A549 (cell line): ENCODE measurements at regions not wholly inside any gene's neighbourhood (a gene's known extent, or its start where the extent isn't known, plus 50 kb on each side); places are given as distances from the start of the nearest gene placed in this dataset.

Source experiments
- ATAC-seq, 2 experiments: fragments of 200-7000 bp in 1 of 2; fragments of >200 bp in 1 of 2; cut with Nextera tagmentation in 1 of 2; cut with Tn5 transposase in 1 of 2; 3 replicates each; pipeline versions ENCODE4 v1.8.0 to v1.9.1; 2018 to 2020; ENCODE audit warnings: mild to moderate bottlenecking in 1 of 2, moderate library complexity in 1 of 2
- CTCF ChIA-PET: fragments of 300-600 bp; sonication (Branson Sonifier 250); formaldehyde crosslinking; extraction: SDS; loops from one replicate; lab custom pipeline; 2021; ENCODE audit warnings: antibody characterized with exemption, inconsistent platforms; lab: Yijun Ruan, JAX
- POLR2A ChIA-PET: fragments of 350-600 bp; formaldehyde crosslinking; extraction: SDS; loops from one replicate; lab custom pipeline; 2021; ENCODE audit warnings: antibody characterized with exemption, inconsistent platforms; lab: Yijun Ruan, JAX
- DNase-seq, 2 experiments: peaks; one replicate each; pipeline versions ENCODE4 v3.0.0 to v3.0.0-alpha.2; 2011 to 2016; ENCODE audit warnings: low read depth in 1 of 2, low spot score in 1 of 2
- FAIRE-seq: peaks from 2 replicates; lab custom pipeline; 2011; peaks lifted over from hg19 to GRCh38; lab: Jason Lieb, UNC
- H3K27ac ChIP-seq, 2 experiments: fragments of >200 bp; sonication (Bioruptor Twin); formaldehyde crosslinking; 3 replicates each; pipeline ENCODE4 v1.5.1; 2016 to 2017
- H3K4me1 ChIP-seq: fragments of >200 bp; sonication (Bioruptor Twin); formaldehyde crosslinking; 3 replicates; pipeline ENCODE4 v1.6.1; 2016
- H3K4me2 ChIP-seq: fragments of >200 bp; sonication (Bioruptor Twin); formaldehyde crosslinking; 3 replicates; pipeline ENCODE4 v1.6.1; 2016
- H3K4me3 ChIP-seq: fragments of >200 bp; sonication (Bioruptor Twin); formaldehyde crosslinking; 3 replicates; pipeline ENCODE4 v1.5.1; 2016
- H3K9me3 ChIP-seq: fragments of >200 bp; sonication (Bioruptor Twin); formaldehyde crosslinking; 3 replicates; pipeline ENCODE4 v1.6.1; 2016
- CHD2 ChIP-seq: fragments of 150-350 bp; IDR thresholded peaks from 2 replicates; pipeline ENCODE4 v1.6.1; 2014; ENCODE audit warnings: low read length; ENCODE audit not compliant: partially characterized antibody
- CHD4 ChIP-seq: fragments of 200-600 bp; sonication (generic); IDR thresholded peaks from 2 replicates; pipeline ENCODE4 v1.6.1; 2016; ENCODE audit warnings: antibody characterized with exemption, mild to moderate bottlenecking, borderline replicate concordance
- EHMT2 ChIP-seq: fragments of 200-600 bp; sonication (generic); IDR thresholded peaks from 2 replicates; pipeline ENCODE4 v1.6.1; 2016; ENCODE audit warnings: antibody characterized with exemption, low read depth, mild to moderate bottlenecking, moderate library complexity
- EP300 ChIP-seq, 2 experiments: fragments of >200 bp; sonication (Bioruptor Twin); formaldehyde crosslinking; IDR thresholded peaks; 2 replicates in 1 of 2; 3 replicates in 1 of 2; pipeline ENCODE4 v1.6.1; 2016 to 2017
- FOSL2 ChIP-seq, 2 experiments: fragments of 450-650 bp in 1 of 2; fragments of >200 bp in 1 of 2; sonication (Bioruptor Twin) in 1 of 2; formaldehyde crosslinking; IDR thresholded peaks; 2 replicates each; pipeline versions ENCODE4 v1.5.0 to v1.6.1; 2016 to 2020; ENCODE audit warnings: mild to moderate bottlenecking in 1 of 2, moderate library complexity in 1 of 2
- GATA3 ChIP-seq: IDR thresholded peaks from 2 replicates; pipeline ENCODE4 v1.6.1; 2012; ENCODE audit warnings: borderline replicate concordance
- HDAC2 ChIP-seq: fragments of 200-600 bp; sonication (generic); IDR thresholded peaks from 2 replicates; pipeline ENCODE4 v1.6.1; 2016
- JUN ChIP-seq, 2 experiments: fragments of >200 bp; sonication (Bioruptor Twin); formaldehyde crosslinking; IDR thresholded peaks; 2 replicates in 1 of 2; 3 replicates in 1 of 2; pipeline ENCODE4 v1.6.1; 2016 to 2017
- MAFK ChIP-seq: fragments of 450-650 bp; IDR thresholded peaks from 2 replicates; pipeline ENCODE4 v1.6.1; 2014; ENCODE audit not compliant: partially characterized antibody
- MAZ ChIP-seq: fragments of 150-350 bp; IDR thresholded peaks from 2 replicates; pipeline ENCODE4 v1.6.1; 2014; ENCODE audit warnings: antibody characterized with exemption, low read depth, low read length, borderline replicate concordance
- MYC ChIP-seq: IDR thresholded peaks from 2 replicates; pipeline ENCODE4 v1.6.1; 2012; ENCODE audit warnings: mild to moderate bottlenecking, inconsistent platforms, low read length, improper control_type of control experiment, borderline replicate concordance
- PHF8 ChIP-seq: fragments of 200-600 bp; sonication (generic); IDR thresholded peaks from 2 replicates; pipeline ENCODE4 v1.6.1; 2016; ENCODE audit warnings: low read depth, mild to moderate bottlenecking, antibody characterized with exemption, moderate library complexity, borderline replicate concordance
- RNF2 ChIP-seq: fragments of 200-600 bp; sonication (generic); IDR thresholded peaks from 2 replicates; pipeline ENCODE4 v1.6.1; 2016; ENCODE audit warnings: low read depth, mild to moderate bottlenecking, antibody characterized with exemption, moderate library complexity, borderline replicate concordance
- SMC3 ChIP-seq: fragments of >200 bp; sonication (Bioruptor Twin); formaldehyde crosslinking; IDR thresholded peaks from 3 replicates; pipeline ENCODE4 v1.6.1; 2018; ENCODE audit warnings: inconsistent platforms
- TFCP2L1 ChIP-seq: fragments of 250-450 bp; sonication (Bioruptor Pico); IDR thresholded peaks from 2 replicates; pipeline ENCODE4 v1.5.0; 2021; ENCODE audit warnings: mild to moderate bottlenecking
- ZC3H11A ChIP-seq: fragments of 450-650 bp; IDR thresholded peaks from 2 replicates; pipeline ENCODE4 v1.6.1; 2014; ENCODE audit warnings: antibody characterized with exemption, mild to moderate bottlenecking
- ZFP36 ChIP-seq: fragments of 450-650 bp; IDR thresholded peaks from 2 replicates; pipeline ENCODE4 v1.6.1; 2014; ENCODE audit warnings: borderline replicate concordance; ENCODE audit not compliant: partially characterized antibody
- ZSCAN20 ChIP-seq: fragments of 250-450 bp; sonication (Bioruptor Pico); IDR thresholded peaks from 2 replicates; pipeline ENCODE4 v1.8.0; 2022; ENCODE audit warnings: mild to moderate bottlenecking, moderate library complexity
- WGBS: methylation state at CpG from one replicate; pipeline ENCODE4 v1.1.6; 2017; ENCODE audit errors: missing lambda C conversion rate; 5-methylcytosine and 5-hydroxymethylcytosine counted together
- TF ChIP-seq, protein P1 (sequence below): fragments of 150-350 bp; IDR thresholded peaks from 2 replicates; pipeline ENCODE4 v1.6.1; 2014; ENCODE audit warnings: low read depth, mild to moderate bottlenecking, low read length
- TF ChIP-seq, protein P2 (sequence below): fragments of 200-600 bp; sonication (generic); IDR thresholded peaks from 2 replicates; pipeline ENCODE4 v1.6.1; 2016; ENCODE audit warnings: antibody characterized with exemption, mild to moderate bottlenecking, moderate library complexity
- TF ChIP-seq, protein P3 (sequence below): fragments of >200 bp; sonication (Bioruptor Twin); formaldehyde crosslinking; IDR thresholded peaks from 3 replicates; pipeline ENCODE4 v1.6.1; 2016
- TF ChIP-seq, protein P4 (sequence below): fragments of 250-450 bp; sonication (Bioruptor Pico); IDR thresholded peaks from 2 replicates; pipeline ENCODE4 v1.5.0; 2020; ENCODE audit warnings: low read depth, mild to moderate bottlenecking, moderate library complexity

DNA sequence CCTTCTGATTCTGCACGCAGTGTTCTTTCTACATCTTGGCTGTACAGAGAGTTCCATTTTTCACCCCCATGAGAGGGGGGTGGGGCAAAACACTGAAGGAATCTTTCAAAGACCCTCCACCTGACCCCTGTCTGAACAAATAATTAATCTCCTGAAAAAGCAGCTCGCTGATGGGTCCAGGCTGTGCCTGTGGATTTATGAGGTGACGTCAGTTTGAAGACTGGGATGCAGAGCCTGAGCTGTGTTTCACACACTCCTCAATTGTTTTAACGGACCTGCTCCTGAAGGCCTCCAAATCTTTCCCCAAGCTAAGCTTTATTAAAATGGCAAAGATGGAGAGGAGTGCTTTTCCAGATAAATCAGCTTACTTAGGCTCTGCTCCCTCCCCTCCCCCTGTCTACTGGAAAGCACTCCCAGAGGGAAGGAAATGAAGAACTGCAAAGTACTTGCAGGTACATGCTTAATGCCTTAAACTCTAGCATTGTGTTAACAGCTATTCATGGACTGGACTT lies 390.2 kb upstream of the TNP1 start:
- Histone ChIP-seq H3K27ac (no peak overlapping the region), H3K4me3 (no peak overlapping the region), H3K9me3 (no peaks in the 10 kb centered on the region), H3K4me2 (no peak overlapping the region), H3K4me1 (no peaks in the 10 kb centered on the region)
- TF ChIP-seq RNF2: no peak
- no peak for TF ChIP-seq MYC
- no peak for TF ChIP-seq CHD4
- TF ChIP-seq SMC3: no peak
- no peak for TF ChIP-seq ZFP36
- TF ChIP-seq EP300 (IDR thresholded peaks at IDR 0.05): no peak
- no peak for TF ChIP-seq MAZ
- TF ChIP-seq CHD2: no peak
- TF ChIP-seq GATA3: no peak
- TF ChIP-seq, protein P1, sequence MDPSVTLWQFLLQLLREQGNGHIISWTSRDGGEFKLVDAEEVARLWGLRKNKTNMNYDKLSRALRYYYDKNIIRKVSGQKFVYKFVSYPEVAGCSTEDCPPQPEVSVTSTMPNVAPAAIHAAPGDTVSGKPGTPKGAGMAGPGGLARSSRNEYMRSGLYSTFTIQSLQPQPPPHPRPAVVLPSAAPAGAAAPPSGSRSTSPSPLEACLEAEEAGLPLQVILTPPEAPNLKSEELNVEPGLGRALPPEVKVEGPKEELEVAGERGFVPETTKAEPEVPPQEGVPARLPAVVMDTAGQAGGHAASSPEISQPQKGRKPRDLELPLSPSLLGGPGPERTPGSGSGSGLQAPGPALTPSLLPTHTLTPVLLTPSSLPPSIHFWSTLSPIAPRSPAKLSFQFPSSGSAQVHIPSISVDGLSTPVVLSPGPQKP: no peak
- TF ChIP-seq PHF8: no peak
- TF ChIP-seq, protein P2, sequence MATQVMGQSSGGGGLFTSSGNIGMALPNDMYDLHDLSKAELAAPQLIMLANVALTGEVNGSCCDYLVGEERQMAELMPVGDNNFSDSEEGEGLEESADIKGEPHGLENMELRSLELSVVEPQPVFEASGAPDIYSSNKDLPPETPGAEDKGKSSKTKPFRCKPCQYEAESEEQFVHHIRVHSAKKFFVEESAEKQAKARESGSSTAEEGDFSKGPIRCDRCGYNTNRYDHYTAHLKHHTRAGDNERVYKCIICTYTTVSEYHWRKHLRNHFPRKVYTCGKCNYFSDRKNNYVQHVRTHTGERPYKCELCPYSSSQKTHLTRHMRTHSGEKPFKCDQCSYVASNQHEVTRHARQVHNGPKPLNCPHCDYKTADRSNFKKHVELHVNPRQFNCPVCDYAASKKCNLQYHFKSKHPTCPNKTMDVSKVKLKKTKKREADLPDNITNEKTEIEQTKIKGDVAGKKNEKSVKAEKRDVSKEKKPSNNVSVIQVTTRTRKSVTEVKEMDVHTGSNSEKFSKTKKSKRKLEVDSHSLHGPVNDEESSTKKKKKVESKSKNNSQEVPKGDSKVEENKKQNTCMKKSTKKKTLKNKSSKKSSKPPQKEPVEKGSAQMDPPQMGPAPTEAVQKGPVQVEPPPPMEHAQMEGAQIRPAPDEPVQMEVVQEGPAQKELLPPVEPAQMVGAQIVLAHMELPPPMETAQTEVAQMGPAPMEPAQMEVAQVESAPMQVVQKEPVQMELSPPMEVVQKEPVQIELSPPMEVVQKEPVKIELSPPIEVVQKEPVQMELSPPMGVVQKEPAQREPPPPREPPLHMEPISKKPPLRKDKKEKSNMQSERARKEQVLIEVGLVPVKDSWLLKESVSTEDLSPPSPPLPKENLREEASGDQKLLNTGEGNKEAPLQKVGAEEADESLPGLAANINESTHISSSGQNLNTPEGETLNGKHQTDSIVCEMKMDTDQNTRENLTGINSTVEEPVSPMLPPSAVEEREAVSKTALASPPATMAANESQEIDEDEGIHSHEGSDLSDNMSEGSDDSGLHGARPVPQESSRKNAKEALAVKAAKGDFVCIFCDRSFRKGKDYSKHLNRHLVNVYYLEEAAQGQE: no peak
- TF ChIP-seq EHMT2: no peak
- TF ChIP-seq JUN (IDR thresholded peaks at IDR 0.05): no peak
- FAIRE-seq: no peak
- no peak for ATAC-seq
- POLR2A ChIA-PET: no interaction called here
- no peak for DNase-seq
- 68% methylated on average over 4 of the region's 4 CpGs for WGBS
- CTCF ChIA-PET: no interaction called here

DNA sequence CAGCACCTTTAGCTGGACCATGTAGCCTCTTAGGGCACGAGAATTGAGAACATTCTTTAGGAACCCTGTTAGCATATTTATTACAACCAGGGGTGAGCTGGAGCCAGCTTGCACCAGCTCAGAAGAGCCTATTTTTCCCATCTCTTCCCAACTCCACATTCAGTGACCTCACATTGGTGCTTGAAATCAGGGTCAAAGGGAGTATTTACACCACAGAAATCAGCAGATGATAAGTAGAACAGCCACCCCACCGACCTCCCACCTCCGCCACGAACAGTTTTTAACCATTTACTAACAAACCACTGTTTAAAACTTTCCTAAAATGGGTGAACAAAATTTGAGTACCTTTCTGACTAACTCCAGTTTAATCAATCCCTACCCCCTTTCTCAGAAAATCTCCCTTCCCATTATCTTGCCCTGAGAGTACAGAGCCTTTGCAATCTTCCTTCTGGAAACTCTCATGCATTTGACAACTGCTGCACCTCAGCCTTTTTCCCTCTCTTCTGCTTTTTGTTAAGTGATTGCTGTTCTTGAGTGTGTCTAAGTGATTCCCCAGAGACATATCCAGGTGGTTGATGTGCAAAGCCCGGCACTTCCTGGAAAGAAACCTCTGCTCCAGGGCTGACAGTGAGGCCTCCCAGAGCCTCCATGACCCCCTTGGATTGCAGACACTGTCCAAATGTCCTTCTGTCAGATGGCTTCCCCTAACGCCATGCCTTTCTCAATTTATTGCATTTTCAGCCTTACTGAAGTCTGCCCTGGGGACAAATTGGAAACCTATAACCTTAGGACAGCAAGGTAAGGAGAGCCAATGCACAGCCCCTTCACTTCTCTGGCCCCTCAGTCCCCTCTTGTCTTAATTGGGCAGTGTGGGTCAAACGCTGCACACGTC lies 389.5 kb upstream of the TNP1 start:
- ChIA-PET CTCF (no interaction called here), POLR2A (no interaction called here)
- DNase-seq: no peak
- H3K4me2 ChIP-seq: no peak overlapping the region
- TF ChIP-seq EP300 (IDR thresholded peaks at IDR 0.05) (no peak), ZFP36 (no peak), FOSL2 (IDR thresholded peaks at IDR 0.05) (no peak), FOSL2 (CRISPR knock-in tag; IDR thresholded peaks at IDR 0.05) (no peak), CHD4 (no peak), HDAC2 (no peak), CHD2 (no peak), ZC3H11A (no peak), PHF8 (no peak), MAFK (no peak), TFCP2L1 (no peak), ZSCAN20 (CRISPR knock-in tag) (no peak)
- TF ChIP-seq, protein P3, sequence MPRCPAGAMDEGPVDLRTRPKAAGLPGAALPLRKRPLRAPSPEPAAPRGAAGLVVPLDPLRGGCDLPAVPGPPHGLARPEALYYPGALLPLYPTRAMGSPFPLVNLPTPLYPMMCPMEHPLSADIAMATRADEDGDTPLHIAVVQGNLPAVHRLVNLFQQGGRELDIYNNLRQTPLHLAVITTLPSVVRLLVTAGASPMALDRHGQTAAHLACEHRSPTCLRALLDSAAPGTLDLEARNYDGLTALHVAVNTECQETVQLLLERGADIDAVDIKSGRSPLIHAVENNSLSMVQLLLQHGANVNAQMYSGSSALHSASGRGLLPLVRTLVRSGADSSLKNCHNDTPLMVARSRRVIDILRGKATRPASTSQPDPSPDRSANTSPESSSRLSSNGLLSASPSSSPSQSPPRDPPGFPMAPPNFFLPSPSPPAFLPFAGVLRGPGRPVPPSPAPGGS: no peak
- TF ChIP-seq, protein P2: no peak
- TF ChIP-seq, protein P4, sequence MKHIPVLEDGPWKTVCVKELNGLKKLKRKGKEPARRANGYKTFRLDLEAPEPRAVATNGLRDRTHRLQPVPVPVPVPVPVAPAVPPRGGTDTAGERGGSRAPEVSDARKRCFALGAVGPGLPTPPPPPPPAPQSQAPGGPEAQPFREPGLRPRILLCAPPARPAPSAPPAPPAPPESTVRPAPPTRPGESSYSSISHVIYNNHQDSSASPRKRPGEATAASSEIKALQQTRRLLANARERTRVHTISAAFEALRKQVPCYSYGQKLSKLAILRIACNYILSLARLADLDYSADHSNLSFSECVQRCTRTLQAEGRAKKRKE (CRISPR knock-in tag): no peak
- no peaks in the 10 kb centered on the region for H3K4me1 ChIP-seq
- WGBS: 66% methylated on average over 8 of the region's 8 CpGs
- no peak for ATAC-seq
- FAIRE-seq: no peak
- H3K9me3 ChIP-seq: no peaks in the 10 kb centered on the region
- no peak overlapping the region for H3K4me3 ChIP-seq
- H3K27ac ChIP-seq: no peak overlapping the region
